ENCODE measurements at regions not wholly inside any gene's neighbourhood (a gene's known extent, or its start where the extent isn't known, plus 50 kb on each side); places are given as distances from the start of the nearest gene placed in this dataset.

- TF ChIP-seq CTCF (IDR thresholded peaks at IDR 0.05) (no peak), EP300 (IDR thresholded peaks at IDR 0.05) (no peak), POLR2AphosphoS5 (IDR thresholded peaks at IDR 0.05) (no peak), POLR2A (IDR thresholded peaks at IDR 0.05) (no peak)
Observed at GRCh38 chr9:13717322-13718054, 438.0 kb upstream of the MPDZ start.

Measured in sigmoid colon (tissue), 4 donors.